Heart left ventricle (tissue), 16 donors: ENCODE measurements at regions not wholly inside any gene's neighbourhood (a gene's known extent, or its start where the extent isn't known, plus 50 kb on each side); places are given as distances from the start of the nearest gene placed in this dataset.
A peak's percentile ranks its signal among the peaks of the same experiment; 100 is the strongest.

Source experiments
- ATAC-seq, 4 donors: fragments of 200-7000 bp; cut with Tn5 transposase; one replicate each; pipeline ENCODE4 v1.9.1; 2020 to 2022; ENCODE audit warnings: moderate library complexity in 4 of 4, mild to moderate bottlenecking in 3 of 4, moderate number of reproducible peaks in 1 of 4
- DNase-seq, 5 donors: peaks; one replicate each; pipeline ENCODE4 v3.0.0-alpha.2; 2020
- H3K27ac ChIP-seq, 12 donors: fragments of 200-600 bp; sonication (generic) in 4 of 12; one replicate each; pipeline versions ENCODE4 v1.5.0 to v1.8.0; 2016 to 2022; ENCODE audit warnings: mild to moderate bottlenecking in 2 of 12
- H3K27me3 ChIP-seq, 9 donors: fragments of 200-600 bp; sonication (generic) in 2 of 9; one replicate each; pipeline versions ENCODE4 v1.5.1 to v1.8.0; 2016 to 2022; ENCODE audit warnings: mild to moderate bottlenecking in 3 of 9
- H3K36me3 ChIP-seq, 9 donors: fragments of 200-600 bp; sonication (generic) in 2 of 9; one replicate each; pipeline versions ENCODE4 v1.5.0 to v1.8.0; 2018 to 2022; ENCODE audit warnings: mild to moderate bottlenecking in 2 of 9
- H3K4me1 ChIP-seq, 12 donors: fragments of 200-600 bp; sonication (generic) in 4 of 12; one replicate each; pipeline versions ENCODE4 v1.5.0 to v1.8.0; 2016 to 2022; ENCODE audit warnings: mild to moderate bottlenecking in 3 of 12
- H3K4me3 ChIP-seq, 12 donors: fragments of 200-600 bp; sonication (generic) in 4 of 12; one replicate each; pipeline versions ENCODE4 v1.5.0 to v1.8.0; 2017 to 2022; ENCODE audit warnings: mild to moderate bottlenecking in 9 of 12, moderate library complexity in 4 of 12
- H3K9me3 ChIP-seq, 12 donors: fragments of 200-600 bp; sonication (generic) in 4 of 12; one replicate each; pipeline versions ENCODE4 v1.5.0 to v1.8.0; 2016 to 2022; ENCODE audit warnings: mild to moderate bottlenecking in 1 of 12
- CTCF ChIP-seq, 12 donors: fragments of 200-600 bp; sonication (generic) in 4 of 12; IDR thresholded peaks; one replicate each; pipeline versions ENCODE4 v1.5.0 to v1.8.0; 2018 to 2022; ENCODE audit warnings: antibody characterized with exemption in 12 of 12, mild to moderate bottlenecking in 5 of 12
- POLR2A ChIP-seq, 2 donors: fragments of 450-650 bp; IDR thresholded peaks; one replicate each; pipeline ENCODE4 v1.6.1; 2017; ENCODE audit warnings: antibody characterized with exemption in 2 of 2, mild to moderate bottlenecking in 2 of 2, moderate library complexity in 2 of 2
- WGBS, 4 donors: extraction: QIAGEN DNeasy Blood & Tissue Kit in 2 of 4; methylation state at CpG; one replicate each; pipeline versions ENCODE4 v1.1.5 to v1.1.7; 2013 to 2018; 5-methylcytosine and 5-hydroxymethylcytosine counted together
- intact Hi-C, 10 donors: fragments of 100-400 bp; cut with DNase I; formaldehyde crosslinking; loops; one replicate each; pipeline versions ENCODE4 v1.11.1 to v1.14.2; 2022
- donor health status: ischemic (EF 13 %, LVEDD 7.1; RV severe dilation, severe dysfunction).
- donor health status: healthy with polysubstance abuse.
- donor health status: DM: no; HTN: yes; CAD: no.
- donor health status: DM: no; HTN: no; CAD: no.
- donor health status: ischemic (EF 25% LVEDD 6.9; RV normal size, moderate dysfunction).
- donor health status: ischemic (EF 25% LVEDD 5.7; RV mildly dilated, moderate dysfunction).
- donor health status: healthy.
- donor health status: DM: yes; HTN: yes; CAD: no.
- donor health status: ischemic (EF 35%, LVEDD 5.7; RV mildly dilated, moderate dysfunction).
- donor health status: nonischemic (EF 11% LVEDD 7.7; RV severe dilation, severe dysfunction).
- donor health status: DM: yes; HTN: yes; CAD: no.
- donor health status: PGD.
- donor health status: ischemic (EF 29% LVEDD 5.4; RV normal size, mild dysfunction).
- donor health status: nonischemic (EF 23%, LVEDD 6.1; RV moderate dilation, normal function).

GRCh38 chr19:5264453-5264852 lies 76.2 kb downstream of the PTPRS start:
- Histone ChIP-seq H3K36me3 (peaks cover 0 to 44% (median 26%) of the 10 kb centered on the region in 9 donors), H3K4me3 (no peak overlapping the region), H3K27me3 (no peaks in the 10 kb centered on the region), H3K4me1 (no peaks in the 10 kb centered on the region), H3K27ac (no peak overlapping the region), H3K9me3 (no peaks in the 10 kb centered on the region)
- intact Hi-C loops, result no loop called here
- TF ChIP-seq CTCF (IDR thresholded peaks at IDR 0.05), result no peak
- ATAC-seq (no peak), DNase-seq (no peak)
- 92 to 96% (median 94%) methylated on average over 7 of the region's 7 CpGs for WGBS, 4 donors

GRCh38 chr19:5263615-5264014 lies 77.0 kb downstream of the PTPRS start:
- TF ChIP-seq CTCF (IDR thresholded peaks at IDR 0.05) (no peak), POLR2A (IDR thresholded peaks at IDR 0.05) (no peak)
- H3K27ac ChIP-seq, result no peak overlapping the region
- intact Hi-C loops, result no loop called here
- no peaks in the 10 kb centered on the region for H3K27me3 ChIP-seq
- no peak overlapping the region for H3K4me3 ChIP-seq
- no peaks in the 10 kb centered on the region for H3K4me1 ChIP-seq
- no peaks in the 10 kb centered on the region for H3K9me3 ChIP-seq
- DNase-seq (peak in 1 of 5 donors; percentile 29), ATAC-seq (no peak)
- peaks cover 0 to 48% (median 29%) of the 10 kb centered on the region in 9 donors for H3K36me3 ChIP-seq
- 83 to 87% (median 86%) methylated on average over 21 to 23 of the region's 23 CpGs for WGBS, 4 donors

GRCh38 chr19:5262721-5263120 lies 77.9 kb downstream of the PTPRS start:
- H3K27me3 ChIP-seq, result no peaks in the 10 kb centered on the region
- TF ChIP-seq POLR2A (IDR thresholded peaks at IDR 0.05) (no peak), CTCF (IDR thresholded peaks at IDR 0.05) (no peak)
- no peak for ATAC-seq
- WGBS, 4 donors, result 73 to 82% (median 77%) methylated on average over 14 of the region's 14 CpGs
- no peaks in the 10 kb centered on the region for H3K9me3 ChIP-seq
- DNase-seq, result no peak
- no peak overlapping the region for H3K27ac ChIP-seq
- H3K4me1 ChIP-seq, result no peaks in the 10 kb centered on the region
- H3K4me3 ChIP-seq, result no peak overlapping the region
- peaks cover 0 to 56% (median 34%) of the 10 kb centered on the region in 9 donors for H3K36me3 ChIP-seq
- intact Hi-C loops, result no loop called here

- Histone ChIP-seq H3K27me3 (no peaks in the 10 kb centered on the region), H3K36me3 (peaks cover 0 to 70% (median 45%) of the 10 kb centered on the region in 9 donors), H3K9me3 (peaks cover 0 to 5% (median 0%) of the 10 kb centered on the region in 12 donors), H3K4me1 (no peaks in the 10 kb centered on the region), H3K4me3 (no peak overlapping the region), H3K27ac (no peak overlapping the region)
- intact Hi-C loops, result no loop called here
- WGBS, 4 donors, result 69 to 83% (median 74%) methylated on average over 10 to 15 of the region's 15 CpGs
- TF ChIP-seq CTCF (IDR thresholded peaks at IDR 0.05) (no peak), POLR2A (IDR thresholded peaks at IDR 0.05) (no peak)
- no peak for ATAC-seq
- no peak for DNase-seq
Measured at GRCh38 chr19:5261156-5261890, 79.3 kb downstream of the PTPRS start.
